ENCODE measurements at regions not wholly inside any gene's neighbourhood (a gene's known extent, or its start where the extent isn't known, plus 50 kb on each side); places are given as distances from the start of the nearest gene placed in this dataset.

DNA sequence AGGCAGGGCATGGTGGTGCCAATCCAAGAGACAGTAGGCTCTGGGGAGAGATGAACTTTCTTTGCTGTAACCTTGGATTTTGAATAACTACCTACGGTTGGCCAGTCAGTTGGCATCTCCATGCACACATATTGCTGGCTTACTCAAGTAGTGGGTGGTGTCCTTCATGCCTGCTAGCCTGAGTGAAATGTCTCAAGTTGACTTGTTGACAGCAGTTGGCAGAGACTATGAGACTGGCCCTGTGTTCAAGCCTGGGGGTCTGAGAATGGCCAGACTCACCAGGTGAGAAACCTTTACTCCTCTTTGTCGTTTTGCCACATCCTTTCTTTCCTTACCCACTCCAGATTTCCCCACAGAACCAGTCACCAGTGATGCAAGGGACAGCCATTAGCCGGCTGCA, 173.3 kb downstream of the MID1IP1 start:
- TF ChIP-seq, protein P1, sequence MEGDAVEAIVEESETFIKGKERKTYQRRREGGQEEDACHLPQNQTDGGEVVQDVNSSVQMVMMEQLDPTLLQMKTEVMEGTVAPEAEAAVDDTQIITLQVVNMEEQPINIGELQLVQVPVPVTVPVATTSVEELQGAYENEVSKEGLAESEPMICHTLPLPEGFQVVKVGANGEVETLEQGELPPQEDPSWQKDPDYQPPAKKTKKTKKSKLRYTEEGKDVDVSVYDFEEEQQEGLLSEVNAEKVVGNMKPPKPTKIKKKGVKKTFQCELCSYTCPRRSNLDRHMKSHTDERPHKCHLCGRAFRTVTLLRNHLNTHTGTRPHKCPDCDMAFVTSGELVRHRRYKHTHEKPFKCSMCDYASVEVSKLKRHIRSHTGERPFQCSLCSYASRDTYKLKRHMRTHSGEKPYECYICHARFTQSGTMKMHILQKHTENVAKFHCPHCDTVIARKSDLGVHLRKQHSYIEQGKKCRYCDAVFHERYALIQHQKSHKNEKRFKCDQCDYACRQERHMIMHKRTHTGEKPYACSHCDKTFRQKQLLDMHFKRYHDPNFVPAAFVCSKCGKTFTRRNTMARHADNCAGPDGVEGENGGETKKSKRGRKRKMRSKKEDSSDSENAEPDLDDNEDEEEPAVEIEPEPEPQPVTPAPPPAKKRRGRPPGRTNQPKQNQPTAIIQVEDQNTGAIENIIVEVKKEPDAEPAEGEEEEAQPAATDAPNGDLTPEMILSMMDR (IDR thresholded peaks at IDR 0.05): no peak
- no peak for TF ChIP-seq POLR2A (IDR thresholded peaks at IDR 0.05)

Measured in ovary (tissue), 3 donors.